GM18907 (cell line): ENCODE measurements at regions not wholly inside any gene's neighbourhood (a gene's known extent, or its start where the extent isn't known, plus 50 kb on each side); places are given as distances from the start of the nearest gene placed in this dataset.
A peak's percentile ranks its signal among the peaks of the same experiment; 100 is the strongest.
"Not testable (repeated sequence)": the region's sequence is repeated elsewhere in the genome, so short reads cannot be mapped to it uniquely, and the experiment has no call there.

ENCODE experiments used
- ATAC-seq: cut with Tn5 transposase; IDR thresholded peaks from one replicate; pipeline ENCODE4 v1.9.1; 2021; ENCODE audit warnings: mild to moderate bottlenecking, moderate library complexity; ENCODE audit not compliant: unreplicated experiment

- ATAC-seq = no peak
Measured at GRCh38 chr6:6474170-6474920, 114.2 kb upstream of the LY86 start.

- no peak for ATAC-seq
Measured at GRCh38 chr6:6479785-6480184, 108.7 kb upstream of the LY86 start.

- no peak for ATAC-seq
Measured at GRCh38 chr6:6482256-6482655, 106.3 kb upstream of the LY86 start.

- no peak for ATAC-seq
Measured at GRCh38 chr6:6483168-6483567, 105.4 kb upstream of the LY86 start.

GRCh38 chr6:6483733-6484132, 104.8 kb upstream of the LY86 start:
- no peak for ATAC-seq

GRCh38 chr6:6484681-6485080, 103.8 kb upstream of the LY86 start:
- no peak for ATAC-seq

- ATAC-seq = no peak
Measured at GRCh38 chr6:6486595-6486994, 101.9 kb upstream of the LY86 start.

- no peak for ATAC-seq
Measured at GRCh38 chr6:6491761-6492160, 96.8 kb upstream of the LY86 start.

GRCh38 chr6:6492675-6493074, 95.8 kb upstream of the LY86 start:
- no peak for ATAC-seq

GRCh38 chr6:6494139-6494538, 94.4 kb upstream of the LY86 start:
- ATAC-seq = not testable (repeated sequence)

- no peak for ATAC-seq
Measured at GRCh38 chr6:6494677-6495076, 93.8 kb upstream of the LY86 start.

GRCh38 chr6:6495851-6496250, 92.7 kb upstream of the LY86 start:
- no peak for ATAC-seq

GRCh38 chr6:6497541-6497940, 91.0 kb upstream of the LY86 start:
- ATAC-seq = no peak

- ATAC-seq = no peak
Measured at GRCh38 chr6:6497976-6498375, 90.5 kb upstream of the LY86 start.

GRCh38 chr6:6503191-6503590, 85.3 kb upstream of the LY86 start:
- no peak for ATAC-seq

- no peak for ATAC-seq
Measured at GRCh38 chr6:6505111-6505510, 83.4 kb upstream of the LY86 start.

GRCh38 chr6:6508643-6509042, 79.9 kb upstream of the LY86 start:
- no peak for ATAC-seq

GRCh38 chr6:6509284-6509683, 79.2 kb upstream of the LY86 start:
- no peak for ATAC-seq

- ATAC-seq = no peak
Measured at GRCh38 chr6:6512711-6513110, 75.8 kb upstream of the LY86 start.

GRCh38 chr6:6515691-6516607, 72.6 kb upstream of the LY86 start:
- ATAC-seq = peak; percentile 73

GRCh38 chr6:6516666-6517458, 71.7 kb upstream of the LY86 start:
- no peak for ATAC-seq
